MM.1S (cell line): ENCODE measurements at regions not wholly inside any gene's neighbourhood (a gene's known extent, or its start where the extent isn't known, plus 50 kb on each side); places are given as distances from the start of the nearest gene placed in this dataset.

Experiments
- CTCF ChIP-seq: fragments of 300-600 bp; sonication (generic); IDR thresholded peaks from 2 replicates; pipeline ENCODE4 v1.5.1; 2016; ENCODE audit warnings: antibody characterized with exemption, low read length, mixed read lengths
- EZH2 ChIP-seq: fragments of 300-600 bp; sonication (generic); optimal IDR thresholded peaks from 2 replicates; pipeline ENCODE3; 2017; ENCODE audit warnings: low read depth, mild to moderate bottlenecking, antibody characterized with exemption, low read length, mixed read lengths
- EZH2phosphoT487 ChIP-seq: fragments of 300-600 bp; sonication (generic); IDR thresholded peaks from 2 replicates; pipeline ENCODE4 v1.6.1; 2018; ENCODE audit warnings: antibody characterized with exemption, low read length

DNA sequence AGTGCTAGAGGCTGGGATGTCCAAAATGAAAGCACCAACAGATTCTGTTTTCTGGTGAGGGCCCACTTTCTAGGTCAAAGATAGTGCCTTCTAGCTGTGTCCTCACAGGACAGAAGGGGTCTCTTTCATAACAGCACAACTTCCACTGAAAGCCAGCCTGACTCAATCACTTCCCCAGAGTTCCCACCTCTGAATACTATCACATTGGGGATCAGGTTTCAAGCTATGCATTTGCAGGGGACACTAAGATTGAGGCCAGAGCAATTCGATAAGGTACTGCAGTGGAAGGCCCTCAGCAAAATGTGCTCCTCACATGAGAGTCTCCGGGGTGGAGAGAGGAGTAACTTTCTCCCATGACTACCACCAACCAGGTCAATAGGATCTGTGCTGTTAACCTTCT, 1501.5 kb downstream of the EFNB2 start:
- TF ChIP-seq CTCF, result no peak
- TF ChIP-seq EZH2, result no peak
- no peak for TF ChIP-seq EZH2phosphoT487
